ENCODE measurements at regions not wholly inside any gene's neighbourhood (a gene's known extent, or its start where the extent isn't known, plus 50 kb on each side); places are given as distances from the start of the nearest gene placed in this dataset.

DNA sequence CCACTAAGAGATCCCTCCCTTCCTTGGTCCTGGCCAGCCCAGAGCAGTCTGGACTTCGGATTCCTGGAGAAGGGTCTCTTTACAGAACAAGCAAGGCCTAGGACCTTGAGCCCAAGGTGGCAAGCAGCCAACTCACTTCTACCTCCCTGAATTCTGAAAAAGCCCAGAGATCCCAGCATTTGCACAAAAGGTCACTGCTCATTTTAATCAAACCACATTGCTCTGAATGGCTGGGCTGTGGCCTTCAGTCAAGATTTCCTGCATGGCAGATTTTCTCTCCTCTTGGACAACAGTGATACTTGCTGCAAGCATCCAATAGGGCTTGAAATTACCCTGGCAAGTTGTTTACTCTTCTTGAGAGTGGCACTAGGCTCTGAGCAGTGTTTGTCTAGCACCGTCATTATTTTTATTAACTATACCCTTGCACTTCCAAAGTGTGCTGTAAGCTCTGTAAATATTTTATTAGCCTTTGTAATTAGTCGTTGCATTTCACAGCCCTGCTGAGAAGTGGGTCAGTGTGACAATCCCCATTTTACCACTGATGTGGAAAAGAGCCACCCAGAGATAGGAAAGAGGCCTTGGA is 274.7 kb upstream of the CTNNB1 start:
- peaks cover 9% of the 10 kb centered on the region for H3K4me1 Mint-ChIP-seq

DNA sequence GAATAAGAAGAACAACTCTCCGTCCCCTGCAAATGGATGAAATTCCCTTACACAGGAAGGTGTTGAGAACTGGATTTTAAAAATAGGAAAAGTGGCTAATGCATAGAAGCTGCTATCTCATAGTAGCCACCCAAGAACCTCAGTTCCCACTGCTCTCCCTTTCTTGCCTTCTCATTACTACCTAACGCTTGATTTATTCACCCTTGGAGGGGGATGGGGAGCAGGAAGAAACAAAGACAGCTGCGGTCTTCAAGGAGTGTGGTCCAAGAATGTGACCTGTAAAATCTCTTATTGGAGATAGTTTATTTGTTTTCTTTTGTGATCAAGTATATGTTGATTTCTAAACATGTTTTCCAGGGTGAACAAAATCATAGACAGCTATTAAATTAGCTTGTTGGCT is 274.1 kb upstream of the CTNNB1 start:
- H3K36me3 Mint-ChIP-seq: peaks cover 11% of the 10 kb centered on the region
- peaks cover 19% of the 10 kb centered on the region for H3K9me3 Mint-ChIP-seq
- TF ChIP-seq, protein P1, sequence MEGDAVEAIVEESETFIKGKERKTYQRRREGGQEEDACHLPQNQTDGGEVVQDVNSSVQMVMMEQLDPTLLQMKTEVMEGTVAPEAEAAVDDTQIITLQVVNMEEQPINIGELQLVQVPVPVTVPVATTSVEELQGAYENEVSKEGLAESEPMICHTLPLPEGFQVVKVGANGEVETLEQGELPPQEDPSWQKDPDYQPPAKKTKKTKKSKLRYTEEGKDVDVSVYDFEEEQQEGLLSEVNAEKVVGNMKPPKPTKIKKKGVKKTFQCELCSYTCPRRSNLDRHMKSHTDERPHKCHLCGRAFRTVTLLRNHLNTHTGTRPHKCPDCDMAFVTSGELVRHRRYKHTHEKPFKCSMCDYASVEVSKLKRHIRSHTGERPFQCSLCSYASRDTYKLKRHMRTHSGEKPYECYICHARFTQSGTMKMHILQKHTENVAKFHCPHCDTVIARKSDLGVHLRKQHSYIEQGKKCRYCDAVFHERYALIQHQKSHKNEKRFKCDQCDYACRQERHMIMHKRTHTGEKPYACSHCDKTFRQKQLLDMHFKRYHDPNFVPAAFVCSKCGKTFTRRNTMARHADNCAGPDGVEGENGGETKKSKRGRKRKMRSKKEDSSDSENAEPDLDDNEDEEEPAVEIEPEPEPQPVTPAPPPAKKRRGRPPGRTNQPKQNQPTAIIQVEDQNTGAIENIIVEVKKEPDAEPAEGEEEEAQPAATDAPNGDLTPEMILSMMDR (IDR thresholded peaks at IDR 0.05; ENCODE audit: unreplicated experiment): no peak
- peaks cover 9% of the 10 kb centered on the region for H3K4me1 Mint-ChIP-seq
- DNase-seq (ENCODE audit: low spot score in 2 of 2, unreplicated experiment in 2 of 2): no peak
- H3K4me3 Mint-ChIP-seq: no peak overlapping the region
- no peaks in the 10 kb centered on the region for H3K27me3 Mint-ChIP-seq (ENCODE audit: low read depth)
- H3K27ac Mint-ChIP-seq: no peak overlapping the region

More for the DNA sequence above, 274.7 kb upstream of the CTNNB1 start:
- Mint-ChIP-seq H3K9me3 (peaks cover 17% of the 10 kb centered on the region), H3K27me3 (ENCODE audit: low read depth) (no peaks in the 10 kb centered on the region), H3K4me3 (no peak overlapping the region), H3K36me3 (peaks cover 10% of the 10 kb centered on the region), H3K27ac (peak overlapping the region; percentile 18)
- TF ChIP-seq, protein P1 (IDR thresholded peaks at IDR 0.05; ENCODE audit: unreplicated experiment): no peak
- DNase-seq (ENCODE audit: low spot score in 2 of 2, unreplicated experiment in 2 of 2): no peak

DNA sequence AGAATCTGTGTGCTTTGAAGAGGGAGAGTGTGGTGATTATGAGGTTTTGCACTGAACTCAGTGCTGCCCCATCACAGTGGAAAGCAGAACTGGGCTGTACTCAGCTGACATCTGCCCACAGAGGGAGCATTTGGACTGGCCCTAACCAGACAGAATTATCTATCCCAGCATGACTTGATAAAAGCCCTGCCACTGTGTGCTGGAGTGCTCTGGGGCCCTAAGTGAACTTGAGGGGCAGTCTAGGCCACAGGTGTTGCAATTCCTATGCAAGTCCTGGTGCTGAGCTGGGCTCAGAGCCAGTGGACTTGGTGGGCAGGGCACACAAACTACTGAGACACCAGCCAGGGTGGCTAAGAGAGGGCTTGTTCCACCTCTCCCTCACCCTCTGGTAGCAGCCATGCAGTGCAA is 269.2 kb upstream of the CTNNB1 start:
- Mint-ChIP-seq H3K4me3 (no peak overlapping the region), H3K27ac (no peak overlapping the region), H3K4me1 (peaks cover 3% of the 10 kb centered on the region), H3K27me3 (ENCODE audit: low read depth) (no peaks in the 10 kb centered on the region), H3K36me3 (peaks cover 11% of the 10 kb centered on the region), H3K9me3 (peaks cover 48% of the 10 kb centered on the region)
- no peak for DNase-seq (ENCODE audit: low spot score in 2 of 2, unreplicated experiment in 2 of 2)
- TF ChIP-seq, protein P1 (IDR thresholded peaks at IDR 0.05; ENCODE audit: unreplicated experiment): no peak

DNA sequence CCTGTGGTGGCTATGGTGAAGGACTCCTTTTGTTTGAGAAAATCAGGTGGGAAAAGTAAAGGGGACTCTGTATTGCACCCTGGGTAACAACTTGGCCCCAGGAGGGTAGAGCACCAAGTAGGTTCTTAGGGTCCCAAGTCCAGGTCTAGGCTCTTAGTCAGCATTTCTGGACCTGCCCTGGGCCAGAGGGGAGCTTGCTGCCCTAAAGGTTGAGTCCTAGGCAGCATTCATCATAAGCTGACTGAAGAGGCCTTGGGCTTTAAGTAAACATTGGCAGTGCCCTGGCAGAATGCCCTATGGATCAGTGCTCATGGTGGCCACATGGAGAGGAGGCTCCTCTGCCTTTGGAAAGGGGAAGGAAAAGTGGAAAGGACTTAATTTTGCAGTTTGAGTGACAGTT is 268.5 kb upstream of the CTNNB1 start:
- Mint-ChIP-seq H3K9me3 (peaks cover 48% of the 10 kb centered on the region), H3K27ac (no peak overlapping the region), H3K4me3 (no peak overlapping the region), H3K4me1 (no peaks in the 10 kb centered on the region), H3K27me3 (ENCODE audit: low read depth) (no peaks in the 10 kb centered on the region), H3K36me3 (peaks cover 11% of the 10 kb centered on the region)
- TF ChIP-seq, protein P1 (IDR thresholded peaks at IDR 0.05; ENCODE audit: unreplicated experiment): no peak
- DNase-seq (ENCODE audit: low spot score in 2 of 2, unreplicated experiment in 2 of 2): no peak

DNA sequence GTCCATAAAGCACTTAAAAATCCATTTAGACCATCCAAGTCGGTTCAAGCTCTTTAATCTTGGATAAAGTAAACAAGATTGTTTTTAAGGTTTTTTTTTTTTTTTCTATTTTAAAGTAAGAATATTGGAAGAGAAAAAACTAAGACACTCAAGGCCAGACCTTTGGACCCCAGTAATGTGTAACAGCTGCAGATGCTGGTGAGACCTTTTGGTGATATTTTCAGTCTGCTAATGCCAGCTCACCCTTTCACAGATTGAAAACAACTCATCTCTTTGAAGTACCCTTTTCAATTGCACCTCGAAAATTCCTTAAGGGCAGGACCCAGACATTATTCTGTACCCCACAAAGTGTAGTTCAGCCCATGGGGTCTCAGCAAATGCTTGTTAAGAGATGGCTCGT is 260.7 kb upstream of the CTNNB1 start:
- Mint-ChIP-seq H3K4me1 (peaks cover 7% of the 10 kb centered on the region), H3K27me3 (ENCODE audit: low read depth) (no peaks in the 10 kb centered on the region), H3K9me3 (peaks cover 18% of the 10 kb centered on the region), H3K4me3 (no peak overlapping the region), H3K27ac (no peak overlapping the region), H3K36me3 (no peaks in the 10 kb centered on the region)
- TF ChIP-seq, protein P1 (IDR thresholded peaks at IDR 0.05; ENCODE audit: unreplicated experiment): no peak
- no peak for DNase-seq (ENCODE audit: low spot score in 2 of 2, unreplicated experiment in 2 of 2)
